Sigmoid colon (tissue), 4 donors: ENCODE measurements at regions not wholly inside any gene's neighbourhood (a gene's known extent, or its start where the extent isn't known, plus 50 kb on each side); places are given as distances from the start of the nearest gene placed in this dataset.

Experiments
- CTCF ChIP-seq, 4 experiments: fragments of 450-650 bp in 3 of 4; fragments of 200-600 bp in 1 of 4; IDR thresholded peaks; one replicate each; pipeline ENCODE4 v1.5.1; 2016 to 2019; ENCODE audit warnings: antibody characterized with exemption in 4 of 4, mild to moderate bottlenecking in 3 of 4, moderate library complexity in 2 of 4
- EP300 ChIP-seq, 4 donors: sonication (generic); formaldehyde crosslinking; IDR thresholded peaks; one replicate each; pipeline ENCODE4 v1.6.1; 2017; ENCODE audit warnings: antibody characterized with exemption in 4 of 4
- POLR2A ChIP-seq, 2 donors: fragments of 450-650 bp; IDR thresholded peaks; one replicate each; pipeline ENCODE4 v1.6.1; 2016; ENCODE audit warnings: antibody characterized with exemption in 2 of 2, mild to moderate bottlenecking in 2 of 2, moderate library complexity in 2 of 2
- POLR2AphosphoS5 ChIP-seq, 4 donors: sonication (generic); formaldehyde crosslinking; IDR thresholded peaks; one replicate each; pipeline ENCODE4 v1.6.1; 2017; ENCODE audit warnings: antibody characterized with exemption in 4 of 4

GRCh38 chr10:14384915-14385314 is 54.2 kb upstream of the FRMD4A start:
- no peak for TF ChIP-seq POLR2A (IDR thresholded peaks at IDR 0.05)
- no peak for TF ChIP-seq CTCF (IDR thresholded peaks at IDR 0.05)
- no peak for TF ChIP-seq EP300 (IDR thresholded peaks at IDR 0.05)
- no peak for TF ChIP-seq POLR2AphosphoS5 (IDR thresholded peaks at IDR 0.05)
